ENCODE measurements at regions not wholly inside any gene's neighbourhood (a gene's known extent, or its start where the extent isn't known, plus 50 kb on each side); places are given as distances from the start of the nearest gene placed in this dataset.

DNA sequence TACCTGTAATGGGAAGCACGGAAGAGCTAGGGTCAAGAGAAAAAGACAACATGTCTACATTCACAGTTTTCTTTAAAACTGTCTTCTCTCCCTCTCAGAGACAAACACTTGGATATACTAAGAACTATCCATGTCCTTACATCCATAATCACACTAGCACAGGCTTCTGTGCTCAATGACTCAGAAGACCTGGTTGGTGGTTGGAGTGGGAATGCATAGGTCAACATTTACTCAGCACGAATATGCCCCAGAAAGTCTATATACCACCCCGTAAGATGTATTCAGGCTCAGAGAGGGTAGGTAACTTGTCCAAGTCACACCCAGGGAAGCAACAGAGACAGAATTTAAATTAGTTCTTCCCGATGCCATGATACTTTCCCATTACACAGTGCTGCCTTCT, 891.1 kb downstream of the TUSC7 start:
- intact Hi-C loops (cut with micrococcal nuclease): no loop called here

DNA sequence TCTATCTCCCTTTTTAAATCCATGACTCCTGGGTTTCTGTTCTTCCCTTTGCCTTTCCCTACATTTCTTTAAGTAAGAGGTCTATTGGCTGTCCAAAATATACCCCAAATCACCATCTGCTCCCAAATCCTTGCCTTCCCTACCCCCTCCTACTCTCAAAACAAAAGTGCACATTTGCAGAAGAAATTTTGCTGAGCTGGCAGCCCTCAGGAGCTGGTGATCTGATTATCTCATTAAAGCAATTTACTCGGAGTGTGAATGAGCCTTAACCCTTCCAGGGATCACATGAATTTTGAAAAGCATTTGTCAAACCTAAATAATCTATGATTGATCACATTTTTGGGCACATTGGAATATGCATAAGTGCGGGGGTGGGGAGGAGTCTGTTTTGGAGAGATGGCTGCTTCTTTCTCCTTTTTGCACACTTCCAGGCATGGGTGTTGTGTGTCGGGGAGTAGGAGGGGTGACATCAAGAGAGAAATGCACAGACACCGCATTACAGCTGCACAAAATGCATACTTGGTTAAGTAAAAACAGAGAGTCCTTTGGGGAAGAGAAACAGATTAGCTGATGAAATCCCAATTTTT, 892.6 kb downstream of the TUSC7 start:
- intact Hi-C loops (cut with micrococcal nuclease): no loop called here

DNA sequence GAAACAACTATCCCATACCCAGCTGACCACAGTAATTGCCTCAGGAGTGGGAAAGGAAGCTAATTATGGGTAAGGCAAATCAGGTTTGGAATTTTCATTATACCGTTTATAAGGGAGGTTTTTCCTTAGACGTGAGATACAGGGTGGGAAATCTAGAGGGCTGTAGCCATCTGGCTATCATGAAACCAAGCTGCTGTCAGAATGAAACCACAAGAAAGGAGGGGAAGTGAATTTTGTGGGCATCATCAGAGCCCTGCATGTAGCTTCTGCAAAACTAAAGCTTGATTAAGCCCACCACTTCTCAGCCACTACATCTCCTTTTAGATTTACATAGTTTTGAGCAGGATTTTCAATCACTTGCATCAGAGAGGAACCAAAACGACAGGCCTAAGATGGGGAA, 893.5 kb downstream of the TUSC7 start:
- intact Hi-C loops (cut with micrococcal nuclease): no loop called here

DNA sequence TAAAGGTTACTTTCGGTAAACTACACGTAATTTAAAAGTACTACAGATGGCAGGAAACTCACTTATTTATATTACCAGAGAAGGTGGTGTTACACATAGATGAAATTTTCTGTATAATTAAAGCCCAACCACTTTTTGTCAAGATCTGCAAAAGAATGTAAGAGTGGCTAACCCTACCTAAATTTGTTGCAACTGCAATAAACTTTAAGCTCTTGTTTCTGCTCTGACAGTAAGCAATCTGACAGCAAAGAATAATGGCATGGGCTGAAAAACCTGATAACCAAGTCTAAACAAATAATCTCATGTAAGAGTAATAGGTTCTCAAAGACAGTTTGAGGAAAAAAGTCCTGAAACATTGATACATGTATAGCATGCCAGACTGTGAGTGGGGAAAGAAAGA, 897.3 kb downstream of the TUSC7 start:
- intact Hi-C loops (cut with micrococcal nuclease): no loop called here

DNA sequence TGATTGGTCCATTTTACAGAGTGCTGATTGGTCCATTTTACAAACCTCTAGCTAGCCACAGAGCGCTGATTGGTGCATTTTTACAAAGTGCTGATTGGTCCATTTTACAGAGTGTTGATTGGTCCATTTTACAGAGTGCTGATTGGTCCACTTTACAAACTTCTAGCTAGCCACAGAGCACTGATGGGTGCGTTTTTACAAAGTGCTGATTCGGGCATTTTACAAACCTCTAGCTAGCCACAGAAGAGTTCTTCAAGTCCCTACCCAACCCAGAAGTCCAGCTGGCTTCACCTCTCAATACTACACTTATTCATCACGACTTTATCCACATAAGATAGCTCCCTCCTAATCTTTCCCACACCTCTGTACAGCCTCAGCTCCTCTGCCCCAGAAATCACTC, 899.8 kb downstream of the TUSC7 start:
- intact Hi-C loops (cut with micrococcal nuclease): no loop called here

DNA sequence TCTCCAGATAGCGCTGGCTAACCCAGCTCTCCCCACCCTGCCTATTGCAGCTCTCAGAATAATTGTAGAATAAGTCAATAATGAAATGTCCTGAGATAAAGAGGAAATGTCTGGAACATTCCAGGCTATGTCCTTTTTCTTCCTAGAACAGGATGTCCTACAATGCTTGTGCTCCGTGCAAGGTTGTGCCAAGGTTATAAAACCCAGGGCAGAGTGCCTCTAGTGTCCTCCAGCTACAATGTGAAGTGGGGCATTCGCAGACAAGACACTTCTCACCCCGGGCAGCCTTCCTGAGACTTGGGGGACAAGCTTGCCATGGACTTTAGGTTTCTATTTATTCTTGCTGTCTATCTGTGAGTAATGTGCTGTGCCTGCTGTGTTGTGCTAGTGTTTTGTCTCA, 900.6 kb downstream of the TUSC7 start:
- intact Hi-C loops (cut with micrococcal nuclease): no loop called here

DNA sequence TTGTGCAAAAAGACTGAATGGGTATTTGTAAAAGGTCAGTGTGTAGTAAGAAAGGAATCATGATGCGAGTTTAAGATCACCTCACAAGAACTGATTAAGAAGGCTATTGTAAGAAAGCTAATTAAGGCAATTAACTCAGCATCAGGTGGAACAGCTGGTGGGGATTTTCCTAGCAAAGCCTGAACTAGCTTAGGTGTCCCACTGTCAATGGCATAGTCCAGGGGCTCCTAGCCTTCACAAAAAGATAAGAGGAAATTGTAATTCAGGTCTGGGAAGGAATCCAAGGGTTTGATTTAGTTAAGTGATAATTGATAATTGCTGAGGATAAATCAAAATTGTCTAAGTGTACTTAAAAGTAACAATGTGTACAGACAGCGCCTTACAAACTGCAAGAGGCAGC, 901.6 kb downstream of the TUSC7 start:
- intact Hi-C loops (cut with micrococcal nuclease): no loop called here

DNA sequence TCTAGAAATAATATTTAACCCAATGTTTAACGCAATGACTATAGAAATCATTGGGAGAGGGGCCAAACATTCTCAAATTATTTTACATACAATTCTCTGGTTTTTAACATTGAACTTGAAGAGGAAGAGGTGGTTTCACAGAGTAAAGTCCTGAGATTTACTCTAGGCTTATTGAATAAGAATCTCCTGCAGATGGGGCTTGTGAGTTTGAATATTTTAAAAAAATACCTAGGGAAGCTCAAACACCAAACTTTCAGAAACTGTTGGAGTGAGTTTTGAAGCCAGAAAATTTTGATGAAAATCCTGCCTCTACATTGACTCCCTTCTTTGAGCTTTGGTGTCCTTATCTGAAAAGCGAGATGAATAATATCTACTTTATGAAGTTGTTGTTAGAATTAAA, 906.6 kb downstream of the TUSC7 start:
- intact Hi-C loops (cut with micrococcal nuclease): no loop called here

DNA sequence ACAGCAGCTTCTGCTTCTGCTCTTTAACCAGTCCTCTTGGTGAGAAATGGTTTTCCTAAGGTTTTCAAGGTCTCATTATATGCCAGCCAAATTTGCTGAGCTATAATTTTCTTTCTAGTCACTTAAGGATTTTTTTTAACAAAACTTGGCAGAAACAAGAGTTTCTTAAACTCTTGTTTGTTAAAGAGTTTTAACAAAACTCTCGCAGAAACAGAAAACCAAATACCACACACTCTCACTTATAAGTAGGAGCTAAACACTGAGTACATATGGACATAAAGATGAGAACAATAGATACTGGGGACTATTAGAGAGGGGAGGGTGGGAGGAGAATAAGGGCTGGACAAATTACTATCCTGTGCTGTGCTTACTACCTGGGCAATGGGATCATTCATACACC, 908.3 kb downstream of the TUSC7 start:
- intact Hi-C loops (cut with micrococcal nuclease): no loop called here

DNA sequence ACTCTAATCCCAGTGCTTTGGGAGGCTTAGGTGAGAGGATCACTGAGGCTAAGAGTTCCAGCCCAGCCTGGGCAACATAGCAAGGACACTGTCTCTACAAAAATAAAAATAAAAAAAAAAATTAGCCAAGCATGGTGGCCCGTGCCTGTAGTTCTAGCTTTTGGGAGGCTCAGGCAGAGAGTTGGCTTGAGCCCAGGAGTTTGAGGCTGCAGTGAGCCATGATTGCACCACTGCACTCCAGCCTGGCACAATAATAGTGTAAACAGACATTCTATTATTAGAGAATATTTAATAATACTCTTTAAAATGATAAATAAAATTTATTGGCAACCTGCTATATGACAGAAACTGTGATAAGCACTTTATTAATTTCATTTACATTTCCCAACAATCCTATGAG, 908.9 kb downstream of the TUSC7 start:
- intact Hi-C loops (cut with micrococcal nuclease): no loop called here

DNA sequence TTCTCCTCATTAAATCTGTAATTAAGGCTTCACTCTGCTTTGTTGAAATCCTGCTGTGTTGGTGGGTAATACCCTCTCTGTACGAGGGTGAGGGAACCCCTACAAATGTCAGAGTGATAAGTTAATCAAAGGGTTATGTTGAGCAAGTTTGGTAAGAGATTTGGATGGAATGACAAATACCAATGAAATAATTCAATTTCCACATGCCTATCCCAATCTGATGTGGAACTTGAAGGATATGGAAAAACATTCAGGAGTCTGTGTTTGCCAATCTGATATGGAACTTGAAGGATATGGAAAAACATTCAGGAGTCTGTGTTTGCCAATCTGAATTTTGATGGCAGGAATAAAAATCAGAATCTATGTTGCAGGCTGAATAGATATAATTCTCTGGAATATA, 910.2 kb downstream of the TUSC7 start:
- intact Hi-C loops (cut with micrococcal nuclease): no loop called here

DNA sequence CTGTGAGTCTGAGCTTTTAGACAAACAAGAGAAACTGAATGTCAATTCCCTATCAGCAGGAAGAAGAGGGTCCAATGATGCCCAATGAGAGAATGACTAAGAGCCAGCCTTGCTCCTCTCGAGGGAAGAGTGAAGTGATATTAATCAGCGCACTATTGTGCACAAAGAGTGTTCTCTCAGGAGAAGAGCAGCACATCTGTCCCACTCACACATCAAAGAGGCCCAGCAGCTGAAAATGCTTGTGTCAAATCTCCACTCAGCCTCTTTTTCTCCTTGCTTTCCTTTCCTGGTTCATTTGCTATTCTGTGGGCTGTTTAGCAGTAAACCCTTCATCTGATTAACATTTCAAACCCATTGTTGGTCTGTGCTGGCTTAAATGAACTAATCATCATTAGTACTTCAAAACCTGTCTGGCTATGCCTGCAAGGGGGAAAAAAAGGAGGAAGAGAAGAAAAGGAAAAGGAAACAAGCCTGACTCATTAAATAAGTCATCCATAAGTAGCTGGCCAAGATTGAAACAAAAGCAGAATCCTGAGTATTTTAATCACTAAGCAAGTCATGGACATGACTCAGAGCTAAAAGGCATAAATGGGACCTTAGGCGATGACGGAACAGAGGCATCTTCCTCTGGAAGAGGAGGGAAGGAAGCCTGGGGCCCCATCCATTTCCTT, 912.7 kb downstream of the TUSC7 start:
- intact Hi-C loops (cut with micrococcal nuclease): no loop called here

DNA sequence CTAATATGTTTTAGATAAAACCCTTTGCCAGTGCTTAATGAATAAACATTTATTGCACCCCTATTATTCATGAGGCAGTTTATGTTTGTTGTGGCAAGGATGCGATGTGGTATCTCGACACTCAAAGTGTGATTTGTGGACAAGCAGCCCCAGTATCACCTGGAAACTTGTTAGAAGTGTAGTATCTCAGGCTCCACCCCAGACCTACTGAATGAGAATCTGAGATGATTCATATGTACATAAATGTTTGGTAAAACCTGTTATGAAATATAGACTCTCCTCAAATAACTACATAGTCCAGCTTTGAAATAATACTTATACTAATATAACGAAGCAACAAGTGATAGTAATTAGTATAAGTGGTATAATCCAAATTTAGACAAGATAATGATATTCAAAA, 914.8 kb downstream of the TUSC7 start:
- intact Hi-C loops (cut with micrococcal nuclease): no loop called here

DNA sequence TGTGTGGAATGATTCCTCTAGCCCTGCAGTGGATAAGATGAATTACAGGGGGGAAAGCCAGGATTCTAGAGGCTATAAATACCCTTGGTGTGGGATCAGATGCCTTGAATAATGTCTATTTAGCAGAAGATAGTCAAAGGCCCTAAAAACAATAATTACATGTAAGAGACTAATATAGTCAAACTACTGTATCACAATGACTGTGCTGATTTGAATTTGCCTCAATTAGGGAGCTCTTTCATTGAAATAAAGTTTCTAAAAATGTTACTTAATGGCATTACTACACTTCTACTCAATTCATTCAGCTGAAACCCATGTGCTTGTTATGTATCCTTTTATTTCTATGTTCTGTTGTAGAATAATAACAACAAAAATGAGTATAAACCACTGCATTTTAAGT, 915.6 kb downstream of the TUSC7 start:
- intact Hi-C loops (cut with micrococcal nuclease): no loop called here

DNA sequence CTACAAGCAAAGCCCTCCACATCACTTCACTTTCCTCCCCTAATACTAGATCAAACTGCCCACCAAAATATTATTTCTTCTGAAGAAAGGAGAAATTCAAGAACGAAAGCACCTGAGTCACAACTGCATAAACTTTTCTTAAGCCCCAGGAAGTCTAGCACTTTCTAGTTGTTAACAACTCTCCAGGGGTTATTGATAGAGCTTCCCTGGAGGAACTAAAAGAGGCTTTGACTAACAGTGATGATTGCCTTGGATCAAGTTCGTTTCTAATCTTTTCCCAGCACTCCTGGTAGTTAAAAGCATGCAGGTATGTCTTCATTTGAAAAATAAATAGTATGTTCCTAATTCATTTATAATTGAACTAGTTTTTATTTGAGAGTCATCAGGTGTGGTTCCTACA, 917.0 kb downstream of the TUSC7 start:
- intact Hi-C loops (cut with micrococcal nuclease): no loop called here

DNA sequence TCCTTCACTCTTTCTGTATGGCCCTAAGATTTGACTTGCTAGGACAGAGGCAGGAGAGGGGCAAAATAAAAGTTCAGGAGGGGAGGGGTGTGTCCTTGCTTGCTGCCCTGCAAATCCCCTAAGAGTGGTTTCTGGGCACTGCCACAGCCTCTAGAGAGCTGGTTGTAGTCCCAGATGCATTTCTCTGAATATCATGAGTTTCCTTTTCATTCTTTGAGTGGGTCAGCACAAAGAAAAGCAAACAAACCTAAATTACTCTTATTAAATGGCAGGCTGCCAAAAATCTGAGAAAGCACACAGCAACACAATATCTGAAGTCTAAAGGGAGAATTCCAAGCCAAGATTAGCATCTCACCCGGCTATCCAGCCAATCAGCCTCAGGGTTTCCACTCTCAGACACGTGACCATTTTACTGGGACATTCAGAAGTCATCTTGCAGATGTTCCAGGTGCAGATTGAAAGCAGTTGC, 919.3 kb downstream of the TUSC7 start:
- intact Hi-C loops (cut with micrococcal nuclease): no loop called here

DNA sequence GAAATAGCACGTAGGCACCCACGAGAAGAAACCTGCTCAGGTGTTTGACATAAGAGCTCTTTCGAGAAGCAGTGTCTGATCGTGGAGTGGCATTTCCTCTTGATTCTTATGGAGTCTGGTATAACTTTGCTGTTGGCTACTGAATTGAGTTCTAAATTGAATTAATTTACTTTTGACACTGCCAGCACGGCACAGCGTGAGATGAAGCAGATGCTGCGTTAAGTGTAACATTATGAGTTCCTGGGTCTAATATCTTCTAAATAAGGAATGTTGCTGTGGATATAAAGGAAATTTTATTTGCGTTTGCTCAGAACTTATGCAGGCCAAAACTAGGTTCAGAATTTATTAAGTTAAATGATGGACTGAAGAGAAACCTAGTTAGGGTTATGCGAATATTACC, 919.9 kb downstream of the TUSC7 start:
- intact Hi-C loops (cut with micrococcal nuclease): no loop called here

DNA sequence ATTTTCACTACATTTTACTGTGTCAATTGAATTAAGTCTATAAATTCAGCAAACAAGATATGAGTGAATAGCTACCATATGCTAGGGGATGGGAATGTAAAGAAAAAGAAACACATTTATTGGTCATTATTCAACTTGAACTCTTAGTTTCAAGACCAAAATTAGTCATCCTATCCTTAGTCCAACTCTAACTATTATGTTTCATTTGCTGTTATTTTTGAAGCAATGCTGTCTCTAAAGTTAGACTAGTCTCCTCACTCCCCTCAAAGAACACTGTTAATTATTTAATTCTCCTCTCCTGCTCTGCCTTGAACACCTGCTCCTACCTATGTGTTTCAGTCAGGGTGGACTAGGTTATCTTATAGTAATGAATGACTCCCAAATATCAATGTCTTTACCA, 920.9 kb downstream of the TUSC7 start:
- intact Hi-C loops (cut with micrococcal nuclease): no loop called here

DNA sequence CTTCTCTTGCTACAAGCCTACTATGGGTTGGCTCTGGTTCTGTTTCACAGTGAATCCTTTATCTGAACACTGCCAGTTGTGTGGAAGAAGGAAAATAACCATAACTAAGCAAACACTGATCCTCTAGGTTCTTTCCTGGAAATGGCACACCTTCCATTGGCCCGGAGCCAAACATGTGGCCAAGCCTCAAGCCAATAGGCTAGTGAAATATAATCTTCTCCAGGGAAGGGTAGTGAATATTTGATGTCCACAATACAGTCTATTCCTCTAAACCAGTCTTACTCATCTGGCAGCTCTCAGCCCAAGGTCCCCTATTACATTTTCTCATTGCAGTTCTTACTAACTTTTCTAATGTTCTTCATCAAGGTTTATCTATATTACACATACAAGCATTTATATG, 921.3 kb downstream of the TUSC7 start:
- intact Hi-C loops (cut with micrococcal nuclease): no loop called here

DNA sequence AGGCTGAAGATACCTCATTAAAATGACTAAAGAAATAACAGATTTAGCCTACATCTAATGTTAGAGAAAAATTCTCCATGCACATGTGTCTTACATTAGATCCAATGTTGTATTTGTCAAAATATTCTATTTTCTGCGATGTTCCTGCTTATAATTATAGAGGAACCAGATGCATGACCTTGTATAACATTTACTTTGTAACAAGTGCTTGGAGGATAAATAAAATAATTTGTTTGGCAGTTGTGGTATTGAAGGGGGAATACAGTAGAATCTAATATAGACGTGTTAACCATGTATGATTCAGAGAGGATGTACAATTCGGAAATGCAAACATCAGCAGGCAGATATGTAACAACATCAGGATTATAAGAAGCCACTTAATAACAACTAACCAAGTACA, 922.2 kb downstream of the TUSC7 start:
- intact Hi-C loops (cut with micrococcal nuclease): no loop called here

DNA sequence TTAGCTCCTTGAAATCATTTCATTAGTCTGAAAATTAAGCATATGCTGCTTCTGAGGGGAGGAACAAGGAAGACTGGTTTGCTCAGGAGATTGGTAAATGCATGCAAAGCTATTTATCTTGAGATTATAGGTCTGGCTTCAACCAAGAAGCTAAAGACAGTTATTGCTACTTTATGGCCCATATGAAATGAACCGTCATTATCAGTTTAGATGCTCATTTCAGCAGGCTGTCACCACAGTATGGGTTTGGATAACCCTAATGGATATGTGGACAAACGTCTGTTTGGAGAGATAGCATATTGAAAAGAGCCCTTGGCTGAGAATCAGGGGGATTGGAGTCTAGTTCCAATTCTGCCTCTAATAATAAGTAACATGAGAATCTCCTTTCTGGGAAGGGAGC, 922.6 kb downstream of the TUSC7 start:
- intact Hi-C loops (cut with micrococcal nuclease): no loop called here

DNA sequence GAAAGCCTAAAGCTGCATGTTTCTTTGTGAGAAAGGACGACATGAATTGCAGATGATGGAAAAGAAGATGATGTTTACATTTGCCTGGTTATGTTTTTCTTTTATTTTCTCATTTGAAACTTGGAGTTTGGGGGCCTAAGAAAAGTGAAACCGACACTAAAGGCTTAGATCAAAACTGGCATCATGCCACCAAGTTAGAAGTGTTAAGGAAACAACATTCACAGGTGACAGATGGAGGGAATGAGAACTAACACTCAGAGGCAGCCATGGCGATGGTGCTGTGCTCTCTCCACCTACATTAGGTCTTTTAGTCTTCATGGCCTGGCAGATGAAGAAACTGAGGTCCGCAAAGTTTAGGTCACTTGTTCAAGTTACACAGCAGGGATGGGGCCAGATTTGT, 923.6 kb downstream of the TUSC7 start:
- intact Hi-C loops (cut with micrococcal nuclease): no loop called here

DNA sequence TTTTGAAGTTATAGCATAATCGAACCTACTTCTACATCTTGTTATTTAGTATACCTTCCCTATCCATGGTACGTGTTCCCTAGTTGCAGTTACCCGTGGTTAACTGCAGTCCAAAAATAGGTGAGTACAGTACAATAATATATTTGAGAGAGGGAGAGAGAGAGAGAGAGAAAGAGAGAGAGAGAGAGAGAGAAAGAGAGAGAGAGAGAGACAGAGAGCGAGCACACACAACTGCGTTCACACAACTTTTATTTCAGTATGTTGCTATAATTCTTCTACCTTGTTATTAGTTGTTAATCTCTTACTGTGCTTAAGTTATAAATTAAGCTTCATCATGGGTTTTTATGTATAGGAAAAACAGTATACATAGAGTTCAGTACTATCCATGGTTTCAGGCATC, 928.1 kb downstream of the TUSC7 start:
- intact Hi-C loops (cut with micrococcal nuclease): no loop called here

DNA sequence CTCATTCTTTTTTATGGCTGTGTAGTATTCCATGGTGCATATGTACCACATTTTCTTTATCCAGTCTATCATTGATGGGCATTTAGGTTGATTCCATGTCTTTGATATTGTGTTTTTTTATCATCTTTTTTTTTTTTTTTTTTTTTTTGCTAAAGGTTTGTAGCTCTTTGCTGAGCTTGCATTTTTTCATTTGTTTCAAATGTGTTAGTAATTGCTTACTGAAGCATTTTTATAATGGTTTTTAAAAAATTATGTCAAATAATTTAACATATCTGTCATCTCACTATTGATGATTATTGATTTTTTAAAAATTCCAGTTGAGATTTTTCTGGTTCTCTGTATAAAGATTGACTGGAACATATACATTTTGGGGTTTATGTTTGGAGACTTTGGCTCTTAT, 934.6 kb downstream of the TUSC7 start:
- intact Hi-C loops (cut with micrococcal nuclease): no loop called here

Data from T-helper 1 cell treated with Interleukin-12 subunit alpha and Interleukin-12 subunit beta and Interleukin-4 antibody, amounts not matched to agents 30 ng/mL and 1 ng/mL, for 36 hours (primary cell).